Mammary epithelial cell (primary cell): ENCODE measurements at regions not wholly inside any gene's neighbourhood (a gene's known extent, or its start where the extent isn't known, plus 50 kb on each side); places are given as distances from the start of the nearest gene placed in this dataset.

Experiments used
- EZH2 ChIP-seq: IDR thresholded peaks from 2 replicates; pipeline ENCODE4 v1.6.1; 2012; ENCODE audit warnings: low read length, inconsistent platforms, borderline replicate concordance
- TF ChIP-seq, protein P1 (sequence below), 2 donors: IDR thresholded peaks in 1 of 2; conservative IDR thresholded peaks in 1 of 2; 2 replicates each; pipeline ENCODE4 v1.5.1; 2011 to 2012; ENCODE audit warnings: inconsistent platforms in 2 of 2, low read length in 2 of 2, mild to moderate bottlenecking in 2 of 2, control low read depth in 1 of 2, low read depth in 1 of 2; ENCODE audit not compliant: insufficient read depth in 1 of 2; ENCODE audit errors: extremely low read depth in 1 of 2

DNA sequence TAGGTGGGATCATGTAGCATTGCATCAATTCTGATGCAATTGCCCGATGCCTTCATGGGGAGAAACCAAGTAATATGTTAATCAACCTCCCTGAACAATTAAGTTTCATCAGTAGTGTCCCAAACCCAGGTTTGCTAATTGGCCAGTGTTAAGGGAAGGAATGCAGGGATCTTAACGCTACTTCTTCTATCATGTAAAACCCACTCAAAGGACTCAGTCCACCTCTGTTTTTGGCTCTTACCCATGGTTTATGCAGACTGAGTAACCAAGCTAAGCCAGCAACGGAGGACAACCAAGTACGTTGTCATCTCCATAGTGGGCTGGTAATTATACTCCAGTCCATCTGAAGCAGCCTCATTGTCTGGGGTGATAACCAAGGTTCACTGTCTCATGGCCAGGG, 203.0 kb upstream of the FMN2 start:
- TF ChIP-seq, protein P1, sequence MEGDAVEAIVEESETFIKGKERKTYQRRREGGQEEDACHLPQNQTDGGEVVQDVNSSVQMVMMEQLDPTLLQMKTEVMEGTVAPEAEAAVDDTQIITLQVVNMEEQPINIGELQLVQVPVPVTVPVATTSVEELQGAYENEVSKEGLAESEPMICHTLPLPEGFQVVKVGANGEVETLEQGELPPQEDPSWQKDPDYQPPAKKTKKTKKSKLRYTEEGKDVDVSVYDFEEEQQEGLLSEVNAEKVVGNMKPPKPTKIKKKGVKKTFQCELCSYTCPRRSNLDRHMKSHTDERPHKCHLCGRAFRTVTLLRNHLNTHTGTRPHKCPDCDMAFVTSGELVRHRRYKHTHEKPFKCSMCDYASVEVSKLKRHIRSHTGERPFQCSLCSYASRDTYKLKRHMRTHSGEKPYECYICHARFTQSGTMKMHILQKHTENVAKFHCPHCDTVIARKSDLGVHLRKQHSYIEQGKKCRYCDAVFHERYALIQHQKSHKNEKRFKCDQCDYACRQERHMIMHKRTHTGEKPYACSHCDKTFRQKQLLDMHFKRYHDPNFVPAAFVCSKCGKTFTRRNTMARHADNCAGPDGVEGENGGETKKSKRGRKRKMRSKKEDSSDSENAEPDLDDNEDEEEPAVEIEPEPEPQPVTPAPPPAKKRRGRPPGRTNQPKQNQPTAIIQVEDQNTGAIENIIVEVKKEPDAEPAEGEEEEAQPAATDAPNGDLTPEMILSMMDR (conservative IDR thresholded peaks at IDR 0.05 in 1 of 2, IDR thresholded peaks at IDR 0.05 in 1 of 2; ENCODE audit: extremely low read depth in 1 of 2, insufficient read depth in 1 of 2, low read depth in 1 of 2, low read length in 2 of 2): no peak
- no peak for TF ChIP-seq EZH2
